K562 (cell line): ENCODE measurements at regions not wholly inside any gene's neighbourhood (a gene's known extent, or its start where the extent isn't known, plus 50 kb on each side); places are given as distances from the start of the nearest gene placed in this dataset.

Experiments
- ATAC-seq: fragments of 200-7000 bp; cut with Tn5 transposase; 3 replicates; pipeline ENCODE4 v1.9.1; 2020; ENCODE audit warnings: moderate library complexity
- BruUV-seq: library from RNA; stranded (reverse); fragments of 400-500 nt; replicated peaks from 2 replicates; lab custom pipeline; 2021; lab: Mats Ljungman, UMichigan
- CTCF ChIA-PET: fragments of 300-600 bp; formaldehyde crosslinking; extraction: SDS; loops from one replicate; lab custom pipeline; 2021; ENCODE audit warnings: low intra/inter-chr PET ratio; lab: Yijun Ruan, JAX
- POLR2A ChIA-PET: fragments of 300-600, 350-650 bp; sonication (Branson Sonifier 250); formaldehyde crosslinking; extraction: SDS; loops from one replicate; lab custom pipeline; 2021; ENCODE audit warnings: antibody characterized with exemption, inconsistent platforms; lab: Yijun Ruan, JAX
- DNase-seq, 4 experiments: peaks; one replicate each; pipeline versions ENCODE4 v3.0.0 to v3.0.0-alpha.2; 2011 to 2018; ENCODE audit warnings: low spot score in 3 of 4, mixed read lengths in 3 of 4; ENCODE audit errors: extremely low read depth in 1 of 4
- FAIRE-seq: peaks from 2 replicates; lab custom pipeline; 2011; peaks lifted over from hg19 to GRCh38; lab: Jason Lieb, UNC
- H2AFZ ChIP-seq: 2 replicates; pipeline ENCODE4 v1.6.0; 2011; ENCODE audit warnings: low read depth, low read length, control low read depth, inconsistent platforms
- H3K27ac ChIP-seq: fragments of 200-600 bp; 3 replicates; pipeline ENCODE4 v1.8.0; 2011; ENCODE audit warnings: low read depth, mild to moderate bottlenecking, control low read depth, inconsistent platforms, low read length, moderate library complexity, mixed read lengths; ENCODE audit errors: extremely low read depth
- H3K27me3 ChIP-seq, 2 experiments: fragments of 300-600 bp in 1 of 2; 2 replicates in 1 of 2; 3 replicates in 1 of 2; pipeline versions ENCODE4 v1.6.0 to v1.8.0; 2011; ENCODE audit warnings: inconsistent platforms in 2 of 2, low read length in 2 of 2, mild to moderate bottlenecking in 1 of 2, mixed read lengths in 1 of 2, moderate library complexity in 1 of 2; ENCODE audit not compliant: control insufficient read depth in 2 of 2, insufficient read depth in 2 of 2
- H3K36me3 ChIP-seq: fragments of 300-600 bp; 3 replicates; pipeline ENCODE4 v1.8.0; 2011; ENCODE audit warnings: mild to moderate bottlenecking, low read length, inconsistent platforms; ENCODE audit not compliant: control insufficient read depth, insufficient read depth
- H3K4me1 ChIP-seq, 2 experiments: fragments of 200-600 bp in 1 of 2; replicated peaks in 1 of 2; 2 replicates in 1 of 2; 3 replicates in 1 of 2; pipeline versions ENCODE4 v1.5.1 to v1.8.0; 2011; ENCODE audit warnings: inconsistent platforms in 2 of 2, low read length in 2 of 2, mild to moderate bottlenecking in 1 of 2, mixed read lengths in 1 of 2, moderate library complexity in 1 of 2; ENCODE audit not compliant: control insufficient read depth in 2 of 2, insufficient read depth in 2 of 2
- H3K4me2 ChIP-seq: 2 replicates; pipeline ENCODE4 v1.6.1; 2011; ENCODE audit warnings: low read length, control low read depth, inconsistent platforms, mixed read lengths; ENCODE audit not compliant: insufficient read depth
- H3K4me3 ChIP-seq: fragments of 200-600 bp; sonication (generic), shearing (Covaris generic); 2 replicates; pipeline ENCODE4 v1.5.1; 2016; ENCODE audit warnings: control low read depth, inconsistent platforms
- H3K79me2 ChIP-seq: fragments of 200-600 bp; 3 replicates; pipeline ENCODE4 v1.8.0; 2011; ENCODE audit warnings: low read length, inconsistent platforms; ENCODE audit not compliant: control insufficient read depth, insufficient read depth
- H3K9ac ChIP-seq, 2 experiments: 2 replicates each; pipeline versions ENCODE4 v1.6.0 to v1.6.1; 2011; ENCODE audit warnings: low read depth in 2 of 2, low read length in 2 of 2, control low read depth in 1 of 2, inconsistent platforms in 1 of 2, mild to moderate bottlenecking in 1 of 2, mixed read lengths in 1 of 2; ENCODE audit not compliant: insufficient read depth in 1 of 2
- H3K9me1 ChIP-seq: one replicate; pipeline ENCODE4 v1.6.0; 2011; ENCODE audit warnings: inconsistent platforms, mild to moderate bottlenecking, low read length, moderate library complexity; ENCODE audit not compliant: control insufficient read depth, insufficient read depth
- H3K9me3 ChIP-seq: replicated peaks from 2 replicates; pipeline ENCODE4 v1.5.1; 2011; ENCODE audit warnings: low read depth, low read length, inconsistent platforms; ENCODE audit not compliant: control insufficient read depth, insufficient read depth
- H4K20me1 ChIP-seq: replicated peaks from 2 replicates; pipeline ENCODE4 v1.6.1; 2011; ENCODE audit warnings: low read length, inconsistent platforms, mixed read lengths; ENCODE audit not compliant: control insufficient read depth, insufficient read depth
- ELK3 ChIP-seq: fragments of 450-650 bp; formaldehyde crosslinking; IDR thresholded peaks from 2 replicates; pipeline ENCODE4 v1.4.0; 2020; ENCODE audit warnings: mild to moderate bottlenecking
- GTF3C2 ChIP-seq: IDR thresholded peaks from 3 replicates; pipeline ENCODE4 v1.6.1; 2011; ENCODE audit warnings: borderline replicate concordance, mild to moderate bottlenecking, moderate library complexity; ENCODE audit not compliant: insufficient read length; ENCODE audit errors: extremely low read depth
- MCM5 ChIP-seq: fragments of 450-650 bp; IDR thresholded peaks from 2 replicates; pipeline ENCODE4 v1.6.1; 2016; ENCODE audit warnings: low read depth
- MNT ChIP-seq, 2 experiments: fragments of 450-650 bp; conservative IDR thresholded peaks; 2 replicates each; pipeline ENCODE4 v1.6.1; 2017; ENCODE audit warnings: mild to moderate bottlenecking in 2 of 2, moderate library complexity in 2 of 2
- NFATC3 ChIP-seq: fragments of 450-650 bp; IDR thresholded peaks from 2 replicates; pipeline ENCODE4 v1.6.1; 2017; ENCODE audit warnings: mild to moderate bottlenecking
- NFE2L1 ChIP-seq: fragments of 450-650 bp; IDR thresholded peaks from 2 replicates; pipeline ENCODE4 v1.6.1; 2016; ENCODE audit warnings: missing genetic modification characterization, low read depth, mild to moderate bottlenecking, missing compliant biosample characterization, moderate library complexity, borderline replicate concordance
- RBM39 ChIP-seq: fragments of 200-400 bp; formaldehyde crosslinking; optimal IDR thresholded peaks from 2 replicates; pipeline ENCODE3; 2018; ENCODE audit warnings: low read depth, low read length
- RFX5 ChIP-seq: IDR thresholded peaks from 2 replicates; pipeline ENCODE4 v1.6.1; 2011; ENCODE audit warnings: low read depth, mild to moderate bottlenecking, improper control_type of control experiment, low read length
- SNAPC5 ChIP-seq: fragments of 250-450 bp; sonication (Bioruptor Pico); IDR thresholded peaks from 2 replicates; pipeline ENCODE4 v1.8.0; 2021; ENCODE audit warnings: moderate library complexity, mild to moderate bottlenecking, inconsistent platforms
- SRSF1 ChIP-seq: fragments of 200-400 bp; formaldehyde crosslinking; IDR thresholded peaks from 2 replicates; pipeline ENCODE4 v1.6.1; 2017; ENCODE audit warnings: mild to moderate bottlenecking, low read depth, low read length, moderate library complexity
- TEAD4 ChIP-seq, 2 experiments: sonication (generic) in 1 of 2; formaldehyde crosslinking in 1 of 2; IDR thresholded peaks; 2 replicates each; pipeline versions ENCODE4 v1.6.1 to v1.8.0; 2012 to 2022; ENCODE audit warnings: borderline replicate concordance in 1 of 2, inconsistent platforms in 1 of 2, low read length in 1 of 2, mild to moderate bottlenecking in 1 of 2, missing genetic modification reagents in 1 of 2
- TSHZ1 ChIP-seq: fragments of 250-450 bp; sonication (Bioruptor Pico); IDR thresholded peaks from 2 replicates; pipeline ENCODE4 v1.4.0; 2020; ENCODE audit warnings: mild to moderate bottlenecking, moderate library complexity
- ZNF316 ChIP-seq: fragments of 450-650 bp; IDR thresholded peaks from 2 replicates; pipeline ENCODE4 v1.6.1; 2016
- ZNF696 ChIP-seq: fragments of 250-450 bp; sonication (Bioruptor Pico); conservative IDR thresholded peaks from 2 replicates; pipeline ENCODE4 v1.4.0; 2020; ENCODE audit warnings: mild to moderate bottlenecking, moderate library complexity
- in situ Hi-C: fragments of 300-500 bp; cut with MboI; formaldehyde crosslinking; loops from 4 replicates; pipeline ENCODE4 v1.15.0; 2018; ENCODE audit warnings: inconsistent platforms, mixed read lengths
- intact Hi-C: fragments of 100-400 bp; cut with micrococcal nuclease; formaldehyde crosslinking; loops from 2 replicates; pipeline ENCODE4 v1.14.2; 2022

GRCh38 chr2:145000376-145000775, 480.5 kb upstream of the ZEB2 start:
- no peak overlapping the region for H2AFZ ChIP-seq
- no peaks in the 10 kb centered on the region for H3K36me3 ChIP-seq
- H3K9me1 ChIP-seq: no peaks in the 10 kb centered on the region
- no TSS peak for BruUV-seq
- no peaks in the 10 kb centered on the region for H3K9me3 ChIP-seq
- no peak for ATAC-seq
- H3K27me3 ChIP-seq: no peaks in the 10 kb centered on the region
- H3K4me2 ChIP-seq: no peak overlapping the region
- in situ Hi-C loops (no loop called here), intact Hi-C loops (no loop called here)
- ChIA-PET POLR2A (no interaction called here), CTCF (no interaction called here)
- DNase-seq: no peak
- FAIRE-seq: no peak
- no peaks in the 10 kb centered on the region for H3K4me1 ChIP-seq
- no peak overlapping the region for H3K27ac ChIP-seq
- no peaks in the 10 kb centered on the region for H4K20me1 ChIP-seq
- no peak overlapping the region for H3K9ac ChIP-seq
- no peaks in the 10 kb centered on the region for H3K79me2 ChIP-seq
- no peak overlapping the region for H3K4me3 ChIP-seq
- TF ChIP-seq TEAD4 (IDR thresholded peaks at IDR 0.05; ENCODE audit: low read length) (no peak), TEAD4 (CRISPR knock-in tag; IDR thresholded peaks at IDR 0.05; ENCODE audit: borderline replicate concordance) (no peak), TSHZ1 (CRISPR knock-in tag) (no peak), NFE2L1 (tag) (no peak), RBM39 (no peak), NFATC3 (no peak), SNAPC5 (no peak), ZNF316 (no peak), SRSF1 (no peak), MNT (conservative IDR thresholded peaks at IDR 0.05) (no peak), ZNF696 (no peak), ELK3 (no peak), GTF3C2 (no peak), RFX5 (no peak), MCM5 (no peak)
